Mammary epithelial cell (primary cell): ENCODE measurements at regions not wholly inside any gene's neighbourhood (a gene's known extent, or its start where the extent isn't known, plus 50 kb on each side); places are given as distances from the start of the nearest gene placed in this dataset.

ENCODE experiments used
- CTCF ChIP-seq, 2 donors: IDR thresholded peaks in 1 of 2; conservative IDR thresholded peaks in 1 of 2; 2 replicates each; pipeline ENCODE4 v1.5.1; 2011 to 2012; ENCODE audit warnings: inconsistent platforms in 2 of 2, low read length in 2 of 2, mild to moderate bottlenecking in 2 of 2, control low read depth in 1 of 2, low read depth in 1 of 2; ENCODE audit not compliant: insufficient read depth in 1 of 2; ENCODE audit errors: extremely low read depth in 1 of 2
- EZH2 ChIP-seq: IDR thresholded peaks from 2 replicates; pipeline ENCODE4 v1.6.1; 2012; ENCODE audit warnings: low read length, inconsistent platforms, borderline replicate concordance

- no peak for TF ChIP-seq EZH2
- TF ChIP-seq CTCF (conservative IDR thresholded peaks at IDR 0.05 in 1 of 2, IDR thresholded peaks at IDR 0.05 in 1 of 2; ENCODE audit: extremely low read depth in 1 of 2, insufficient read depth in 1 of 2, low read depth in 1 of 2, low read length in 2 of 2): no peak
Observed at GRCh38 chr14:40414386-40414785, 982.2 kb upstream of the FBXO33 start.
